Astrocyte of the spinal cord (primary cell): ENCODE measurements at regions not wholly inside any gene's neighbourhood (a gene's known extent, or its start where the extent isn't known, plus 50 kb on each side); places are given as distances from the start of the nearest gene placed in this dataset.

ENCODE experiments used
- DNase-seq: peaks from one replicate; pipeline ENCODE4 v3.0.0; 2011; ENCODE audit warnings: low read depth, low spot score
- H3K4me3 ChIP-seq: 2 replicates; pipeline ENCODE4 v1.5.1; 2011; ENCODE audit warnings: low read depth, mild to moderate bottlenecking, low read length, moderate library complexity
- in situ Hi-C: cut with HindIII; loops from 2 replicates; pipeline ENCODE4 v1.10.0; 2017; ENCODE audit warnings: low sequenced_read_pairs
- TF ChIP-seq, protein P1 (sequence below): IDR thresholded peaks from 2 replicates; pipeline ENCODE4 v1.5.1; 2012; ENCODE audit warnings: low read depth, mild to moderate bottlenecking, low read length, inconsistent platforms

DNA sequence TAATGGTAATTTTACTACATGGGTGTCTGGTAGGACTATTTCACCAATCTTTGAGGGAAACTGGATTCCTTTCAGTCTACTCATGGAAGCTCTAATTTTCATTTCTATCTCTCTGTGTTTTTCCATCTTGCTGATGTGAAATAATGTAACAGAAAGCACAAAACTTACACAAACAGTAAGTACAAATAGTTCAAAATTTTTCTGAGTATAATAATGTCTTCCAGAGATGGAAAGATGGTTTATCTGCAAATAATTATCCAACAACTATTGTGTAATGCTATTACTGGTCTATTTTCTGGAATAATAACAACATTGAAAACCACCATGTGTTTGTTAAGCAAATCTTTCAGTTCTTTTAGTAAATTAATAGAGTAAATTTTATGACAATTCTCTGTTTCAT, 565.8 kb upstream of the MGMT start:
- no peak overlapping the region for H3K4me3 ChIP-seq
- in situ Hi-C loops = no loop called here
- TF ChIP-seq, protein P1, sequence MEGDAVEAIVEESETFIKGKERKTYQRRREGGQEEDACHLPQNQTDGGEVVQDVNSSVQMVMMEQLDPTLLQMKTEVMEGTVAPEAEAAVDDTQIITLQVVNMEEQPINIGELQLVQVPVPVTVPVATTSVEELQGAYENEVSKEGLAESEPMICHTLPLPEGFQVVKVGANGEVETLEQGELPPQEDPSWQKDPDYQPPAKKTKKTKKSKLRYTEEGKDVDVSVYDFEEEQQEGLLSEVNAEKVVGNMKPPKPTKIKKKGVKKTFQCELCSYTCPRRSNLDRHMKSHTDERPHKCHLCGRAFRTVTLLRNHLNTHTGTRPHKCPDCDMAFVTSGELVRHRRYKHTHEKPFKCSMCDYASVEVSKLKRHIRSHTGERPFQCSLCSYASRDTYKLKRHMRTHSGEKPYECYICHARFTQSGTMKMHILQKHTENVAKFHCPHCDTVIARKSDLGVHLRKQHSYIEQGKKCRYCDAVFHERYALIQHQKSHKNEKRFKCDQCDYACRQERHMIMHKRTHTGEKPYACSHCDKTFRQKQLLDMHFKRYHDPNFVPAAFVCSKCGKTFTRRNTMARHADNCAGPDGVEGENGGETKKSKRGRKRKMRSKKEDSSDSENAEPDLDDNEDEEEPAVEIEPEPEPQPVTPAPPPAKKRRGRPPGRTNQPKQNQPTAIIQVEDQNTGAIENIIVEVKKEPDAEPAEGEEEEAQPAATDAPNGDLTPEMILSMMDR = no peak
- no peak for DNase-seq

DNA sequence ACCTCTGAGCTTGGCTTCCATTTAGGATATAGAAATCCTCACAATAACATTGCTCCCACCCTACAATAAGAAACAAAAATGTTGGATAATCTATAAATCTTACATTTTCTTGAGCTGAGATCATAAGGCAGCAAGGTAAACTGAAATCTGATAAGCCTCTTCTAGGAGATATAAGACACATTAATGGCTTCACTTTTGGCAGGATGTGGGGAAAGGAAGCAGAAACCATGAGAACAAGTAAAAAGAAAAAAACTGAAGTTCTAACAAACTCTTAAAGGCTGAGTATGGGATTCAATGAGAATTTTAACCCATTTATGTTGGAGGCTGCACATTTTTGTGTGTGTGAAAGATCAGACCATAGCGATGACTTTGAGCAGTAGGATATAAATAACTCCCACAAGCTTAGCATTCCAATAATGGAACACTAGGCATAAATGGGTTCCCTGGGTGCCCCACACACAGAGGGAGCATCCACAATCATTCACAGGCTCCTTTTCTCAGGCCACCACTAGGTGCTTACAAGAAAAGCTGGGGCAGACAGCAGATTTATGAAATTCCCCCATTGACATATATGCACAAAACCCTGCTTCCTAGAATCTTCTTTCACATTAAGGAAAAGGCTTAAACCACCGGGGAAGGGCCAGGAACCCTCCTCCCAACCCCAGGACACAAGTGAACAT, 564.9 kb upstream of the MGMT start:
- in situ Hi-C loops = no loop called here
- TF ChIP-seq, protein P1 = no peak

DNA sequence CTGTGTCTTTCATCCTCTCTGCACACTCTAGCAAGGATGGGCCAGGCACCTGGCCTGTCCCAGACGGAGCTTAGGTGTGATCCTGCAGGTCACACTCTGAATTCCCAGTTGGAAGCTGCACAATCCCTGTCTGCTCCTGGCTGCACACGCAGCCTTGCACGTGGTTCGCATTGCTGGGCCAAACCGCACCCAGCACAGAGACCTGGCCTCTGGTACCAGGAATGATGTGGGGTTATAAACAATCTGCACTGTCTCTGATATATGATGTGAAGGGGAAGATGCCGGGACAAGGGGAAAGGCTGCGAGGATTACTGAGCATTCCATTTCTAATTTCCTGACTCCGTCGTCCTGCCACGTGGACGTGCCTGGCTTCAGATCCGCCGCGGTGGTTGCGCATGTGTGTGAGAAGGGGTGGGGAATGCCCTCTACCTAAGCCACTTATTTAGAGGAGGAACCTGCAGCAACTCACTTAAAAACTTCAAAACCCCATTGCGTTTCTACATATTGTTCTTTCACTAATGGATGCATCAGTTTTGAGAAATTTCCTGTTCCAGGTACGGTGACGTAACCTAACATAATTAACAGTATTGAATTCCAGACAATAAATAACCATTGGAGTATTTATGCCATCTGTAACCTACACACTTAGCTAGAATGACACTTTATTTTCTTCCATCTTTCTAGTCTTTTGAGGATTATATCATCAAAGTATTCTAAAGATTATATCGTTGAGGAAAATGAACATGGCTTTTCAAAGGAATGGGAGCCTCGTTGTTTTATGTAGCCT, 559.7 kb upstream of the MGMT start:
- DNase-seq = no peak
- TF ChIP-seq, protein P1 = no peak
- no peak overlapping the region for H3K4me3 ChIP-seq
- in situ Hi-C loops = no loop called here

More for the DNA sequence above, 564.9 kb upstream of the MGMT start:
- DNase-seq = no peak
- H3K4me3 ChIP-seq = no peak overlapping the region

DNA sequence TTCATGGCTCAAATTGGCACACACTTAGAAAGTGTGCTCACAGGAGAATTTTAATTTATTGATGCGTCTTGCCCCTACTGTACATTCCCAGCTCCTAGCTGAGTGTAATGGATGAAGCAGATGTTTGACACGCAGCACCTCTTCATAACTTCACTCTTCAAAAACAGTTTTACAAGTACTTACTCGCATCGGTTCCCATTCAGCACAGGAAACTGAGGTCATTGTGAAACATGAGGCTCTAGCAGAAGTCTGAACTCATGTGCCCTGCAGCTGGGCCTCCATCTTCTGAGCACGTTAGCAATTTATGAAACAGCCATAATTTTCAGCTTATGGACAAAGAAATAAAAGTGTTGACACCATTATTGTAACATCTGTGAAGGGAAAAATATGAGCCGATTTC, 558.9 kb upstream of the MGMT start:
- TF ChIP-seq, protein P1 = no peak
- H3K4me3 ChIP-seq = no peak overlapping the region
- in situ Hi-C loops = no loop called here
- no peak for DNase-seq

DNA sequence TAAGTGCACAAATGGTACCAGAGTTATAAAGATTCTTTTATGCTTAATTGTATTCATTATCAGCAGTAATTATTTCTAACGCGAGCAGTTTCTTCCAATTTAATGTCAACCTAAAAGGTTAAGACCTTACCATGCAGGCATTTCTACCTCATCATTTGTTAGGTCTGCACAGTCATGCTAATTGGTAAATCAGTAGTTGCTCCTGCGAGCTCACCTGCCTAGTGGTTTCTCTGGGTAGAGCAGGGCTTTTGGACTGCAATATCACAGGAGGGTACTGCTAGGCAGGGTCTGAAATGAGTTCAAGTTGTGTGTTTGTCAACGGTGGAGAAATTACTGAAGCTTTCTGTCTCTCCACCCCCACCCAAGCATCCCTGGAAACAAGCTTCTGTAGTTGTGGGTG, 558.5 kb upstream of the MGMT start:
- in situ Hi-C loops = no loop called here
- TF ChIP-seq, protein P1 = no peak
- DNase-seq = no peak
- no peak overlapping the region for H3K4me3 ChIP-seq

DNA sequence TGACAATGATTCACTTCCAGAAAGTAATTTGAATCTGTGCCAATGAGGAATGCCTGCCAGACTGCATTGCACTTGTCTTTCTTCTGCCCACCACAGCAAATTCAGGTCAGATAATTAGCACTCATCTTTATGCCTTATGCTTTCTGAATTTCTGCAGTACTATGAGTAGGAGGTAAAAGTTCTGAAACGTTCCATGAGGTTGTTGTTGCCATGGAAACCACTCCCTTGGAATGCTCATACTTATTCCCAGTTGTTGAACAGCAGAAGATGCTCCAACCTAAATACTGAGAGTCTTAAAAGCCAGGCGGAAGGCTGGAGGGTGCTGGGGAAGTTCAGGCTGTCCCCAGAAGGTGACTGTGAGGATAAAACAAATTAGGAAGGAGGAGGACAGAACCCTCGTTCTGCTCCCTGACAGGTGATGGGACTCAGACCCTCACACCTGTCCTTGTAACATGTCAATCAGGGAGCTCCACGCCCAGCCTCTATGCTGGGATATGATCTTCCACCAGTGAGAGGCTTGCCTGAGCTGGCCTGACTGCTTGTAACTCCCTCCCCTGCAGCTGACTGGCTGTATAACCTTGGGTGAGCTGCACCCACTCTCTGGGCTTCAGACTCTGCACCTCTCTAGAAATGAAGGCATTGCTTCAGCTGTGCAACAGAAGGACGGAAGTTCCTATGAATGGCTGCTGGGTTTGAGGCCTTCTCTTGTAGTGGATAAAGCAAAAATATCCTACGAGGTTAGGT, 554.3 kb upstream of the MGMT start:
- TF ChIP-seq, protein P1 = no peak
- in situ Hi-C loops = no loop called here
- no peak for DNase-seq
- no peak overlapping the region for H3K4me3 ChIP-seq
